ENCODE measurements at regions not wholly inside any gene's neighbourhood (a gene's known extent, or its start where the extent isn't known, plus 50 kb on each side); places are given as distances from the start of the nearest gene placed in this dataset.

DNA sequence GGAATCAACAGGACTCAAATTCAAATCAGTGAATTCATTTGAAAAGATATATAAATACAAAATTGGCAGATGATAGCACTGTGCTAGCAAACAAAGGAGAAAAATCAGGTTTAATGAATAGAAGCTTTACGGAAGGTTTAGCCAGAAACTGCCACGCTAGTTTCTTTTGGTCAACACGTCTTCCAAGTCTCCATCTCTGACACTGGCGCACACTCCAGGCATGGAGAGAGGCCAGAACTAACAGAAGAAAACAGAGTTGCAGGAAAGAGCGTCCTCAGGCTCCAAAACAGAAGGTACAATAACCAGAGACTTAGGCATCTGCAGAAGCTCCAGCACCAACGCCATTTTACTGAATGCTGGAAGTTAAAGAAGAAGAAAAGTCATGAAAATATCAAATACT is 497.3 kb upstream of the FRG1 start:
- TF ChIP-seq POLR2AphosphoS5 (IDR thresholded peaks at IDR 0.05; ENCODE audit: low read depth, low read length) (no peak), FOXP2 (optimal IDR thresholded peaks at IDR 0.05; ENCODE audit: borderline replicate concordance, extremely low read depth, extremely low read length, insufficient read depth) (no peak), TAF1 (IDR thresholded peaks at IDR 0.05; ENCODE audit: borderline replicate concordance, insufficient read depth, low read length) (no peak), REST (IDR thresholded peaks at IDR 0.05; ENCODE audit: insufficient read depth in 1 of 2, low read depth in 2 of 2, low read length in 2 of 2) (no peak), SIN3A (IDR thresholded peaks at IDR 0.05; ENCODE audit: borderline replicate concordance, insufficient read depth, low read length) (no peak)

GRCh38 chr4:189445613-189446012 is 495.1 kb upstream of the FRG1 start:
- no peak for TF ChIP-seq TAF1 (IDR thresholded peaks at IDR 0.05; ENCODE audit: borderline replicate concordance, insufficient read depth, low read length)
- TF ChIP-seq POLR2AphosphoS5 (IDR thresholded peaks at IDR 0.05; ENCODE audit: low read depth, low read length) = no peak
- TF ChIP-seq SIN3A (IDR thresholded peaks at IDR 0.05; ENCODE audit: borderline replicate concordance, insufficient read depth, low read length) = no peak
- no peak for TF ChIP-seq FOXP2 (optimal IDR thresholded peaks at IDR 0.05; ENCODE audit: borderline replicate concordance, extremely low read depth, extremely low read length, insufficient read depth)
- TF ChIP-seq REST (IDR thresholded peaks at IDR 0.05; ENCODE audit: insufficient read depth in 1 of 2, low read depth in 2 of 2, low read length in 2 of 2) = no peak

DNA sequence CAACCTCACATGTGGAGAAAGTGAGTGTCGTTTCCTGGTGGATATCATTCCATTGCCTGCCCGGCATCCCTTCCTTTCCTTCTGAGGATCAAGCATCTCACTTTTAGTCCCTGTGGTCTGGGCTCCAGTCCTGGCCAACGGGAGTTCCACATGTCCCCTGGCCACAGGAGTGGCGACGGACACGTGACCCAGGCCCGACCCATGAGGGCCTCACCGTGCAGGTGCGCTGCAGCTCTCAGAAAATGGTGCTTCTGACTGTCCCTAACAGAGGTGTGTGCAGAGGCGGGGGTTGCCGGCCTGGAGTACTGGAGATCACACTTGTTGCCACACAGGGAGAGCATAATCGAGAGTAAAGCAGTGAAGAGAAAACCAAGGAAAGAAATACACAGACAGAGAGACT is 476.9 kb upstream of the FRG1 start:
- no peak for TF ChIP-seq FOXP2 (optimal IDR thresholded peaks at IDR 0.05; ENCODE audit: borderline replicate concordance, extremely low read depth, extremely low read length, insufficient read depth)
- no peak for TF ChIP-seq POLR2AphosphoS5 (IDR thresholded peaks at IDR 0.05; ENCODE audit: low read depth, low read length)
- TF ChIP-seq TAF1 (IDR thresholded peaks at IDR 0.05; ENCODE audit: borderline replicate concordance, insufficient read depth, low read length) = no peak
- TF ChIP-seq SIN3A (IDR thresholded peaks at IDR 0.05; ENCODE audit: borderline replicate concordance, insufficient read depth, low read length) = no peak
- no peak for TF ChIP-seq REST (IDR thresholded peaks at IDR 0.05; ENCODE audit: insufficient read depth in 1 of 2, low read depth in 2 of 2, low read length in 2 of 2)

DNA sequence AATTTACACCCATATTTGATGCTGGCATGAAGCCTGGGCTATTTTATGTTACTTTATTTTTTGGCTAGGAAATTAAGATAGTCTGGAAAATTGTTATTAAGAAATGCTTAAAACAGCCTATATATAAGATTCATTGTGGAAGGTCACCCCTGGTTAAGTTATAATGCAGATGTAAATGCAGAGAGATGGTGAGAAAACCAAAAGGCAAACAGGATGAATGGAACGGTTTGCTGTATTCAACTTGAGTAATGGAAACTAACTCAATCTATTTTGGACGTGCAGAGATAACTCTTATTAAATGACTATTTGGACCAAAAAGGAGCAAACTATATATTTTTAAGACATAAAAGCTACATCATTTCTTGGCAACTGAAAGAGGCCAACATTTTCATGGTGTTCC is 446.3 kb upstream of the FRG1 start:
- TF ChIP-seq FOXP2 (optimal IDR thresholded peaks at IDR 0.05; ENCODE audit: borderline replicate concordance, extremely low read depth, extremely low read length, insufficient read depth) (no peak), TAF1 (IDR thresholded peaks at IDR 0.05; ENCODE audit: borderline replicate concordance, insufficient read depth, low read length) (no peak), POLR2AphosphoS5 (IDR thresholded peaks at IDR 0.05; ENCODE audit: low read depth, low read length) (no peak), SIN3A (IDR thresholded peaks at IDR 0.05; ENCODE audit: borderline replicate concordance, insufficient read depth, low read length) (no peak), REST (IDR thresholded peaks at IDR 0.05; ENCODE audit: insufficient read depth in 1 of 2, low read depth in 2 of 2, low read length in 2 of 2) (no peak)

- TF ChIP-seq SIN3A (IDR thresholded peaks at IDR 0.05; ENCODE audit: borderline replicate concordance, insufficient read depth, low read length) (no peak), TAF1 (IDR thresholded peaks at IDR 0.05; ENCODE audit: borderline replicate concordance, insufficient read depth, low read length) (no peak)
Measured at GRCh38 chr4:189497516-189497915, 443.2 kb upstream of the FRG1 start.
